GM21825 (cell line): ENCODE measurements at regions not wholly inside any gene's neighbourhood (a gene's known extent, or its start where the extent isn't known, plus 50 kb on each side); places are given as distances from the start of the nearest gene placed in this dataset.
"Not testable (repeated sequence)": the region's sequence is repeated elsewhere in the genome, so short reads cannot be mapped to it uniquely, and the experiment has no call there.

Source experiments
- ATAC-seq: cut with Tn5 transposase; IDR thresholded peaks from one replicate; pipeline ENCODE4 v1.9.1; 2021; ENCODE audit warnings: mild to moderate bottlenecking, moderate library complexity; ENCODE audit not compliant: unreplicated experiment

DNA sequence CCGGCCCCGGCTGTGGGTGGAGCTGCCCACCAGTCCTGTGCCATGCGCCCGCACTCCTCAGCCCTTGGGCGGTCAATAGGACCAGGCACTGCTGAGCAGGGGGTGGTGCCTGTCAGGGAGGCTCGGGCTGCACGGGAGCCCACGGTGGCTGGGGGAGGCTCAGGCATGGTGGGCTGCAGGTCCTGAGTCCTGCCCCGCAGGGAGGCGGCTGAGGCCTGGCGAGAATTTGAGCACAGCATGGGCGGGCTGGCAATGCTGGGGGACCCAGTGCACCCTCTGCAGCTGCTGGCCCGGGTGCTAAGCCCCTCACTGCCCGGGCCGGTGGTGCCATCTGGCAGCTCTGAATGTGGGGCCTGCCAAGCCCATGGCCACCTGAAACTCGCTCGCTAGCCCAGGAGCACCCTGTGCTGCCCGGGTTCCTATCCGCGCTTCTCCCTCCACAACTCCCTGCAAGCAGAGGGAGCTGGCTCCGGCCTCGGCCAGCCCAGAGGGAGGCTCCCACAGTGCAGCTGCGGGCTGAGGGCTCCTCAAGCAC lies 1371.1 kb downstream of the FSCB start:
- no peak for ATAC-seq

DNA sequence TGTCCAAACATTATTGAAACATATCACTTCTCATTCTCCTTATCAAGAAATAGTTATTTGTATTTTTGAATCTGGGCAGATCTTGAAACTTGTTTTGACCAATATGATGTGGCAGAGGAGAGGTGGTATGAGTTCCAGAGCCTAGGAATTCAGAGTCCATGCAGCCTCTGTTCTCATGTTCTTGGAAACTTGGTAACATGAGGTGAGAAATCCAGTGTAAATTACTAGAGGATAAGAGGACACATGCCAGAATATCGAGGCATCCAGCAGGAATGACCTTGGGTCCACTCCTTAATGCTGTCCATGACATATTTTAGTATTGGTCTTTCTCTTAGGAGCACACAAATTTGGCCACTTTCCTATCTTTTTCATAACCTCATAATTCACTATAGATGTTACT lies 1374.6 kb downstream of the FSCB start:
- no peak for ATAC-seq

DNA sequence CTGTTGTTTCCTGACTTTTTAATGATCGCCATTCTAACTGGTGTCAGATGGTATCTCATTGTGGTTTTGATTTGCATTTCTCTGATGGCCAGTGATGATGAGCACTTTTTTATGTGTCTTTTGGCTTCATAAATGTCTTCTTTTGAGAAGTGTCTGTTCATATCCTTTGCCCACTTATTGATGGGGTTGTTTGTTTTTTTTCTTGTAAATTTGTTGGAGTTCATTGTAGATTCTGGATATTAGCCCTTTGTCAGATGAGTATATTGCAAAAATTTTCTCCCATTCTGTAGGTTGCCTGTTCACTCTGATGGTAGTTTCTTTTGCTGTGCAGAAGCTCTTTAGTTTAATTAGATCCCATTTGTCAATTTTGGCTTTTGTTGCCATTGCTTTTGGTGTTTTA lies 1378.7 kb downstream of the FSCB start:
- not testable (repeated sequence) for ATAC-seq

DNA sequence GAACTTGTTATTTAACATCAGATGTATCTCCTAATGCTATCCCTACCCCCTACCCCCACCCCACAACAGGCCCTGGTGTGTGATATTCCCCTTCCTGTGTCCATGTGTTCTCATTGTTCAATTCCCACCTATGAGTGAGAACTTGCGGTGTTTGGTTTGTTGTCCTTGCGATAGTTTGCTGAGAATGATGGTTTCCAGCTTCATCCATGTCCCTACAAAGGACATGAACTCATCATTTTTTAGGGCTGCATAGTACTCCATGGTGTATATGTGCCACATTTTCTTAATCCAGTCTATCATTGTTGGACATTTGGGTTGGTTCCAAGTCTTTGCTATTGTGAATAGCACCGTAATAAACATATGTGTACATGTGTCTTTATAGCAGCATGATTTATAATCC lies 1379.2 kb downstream of the FSCB start:
- ATAC-seq, result not testable (repeated sequence)

DNA sequence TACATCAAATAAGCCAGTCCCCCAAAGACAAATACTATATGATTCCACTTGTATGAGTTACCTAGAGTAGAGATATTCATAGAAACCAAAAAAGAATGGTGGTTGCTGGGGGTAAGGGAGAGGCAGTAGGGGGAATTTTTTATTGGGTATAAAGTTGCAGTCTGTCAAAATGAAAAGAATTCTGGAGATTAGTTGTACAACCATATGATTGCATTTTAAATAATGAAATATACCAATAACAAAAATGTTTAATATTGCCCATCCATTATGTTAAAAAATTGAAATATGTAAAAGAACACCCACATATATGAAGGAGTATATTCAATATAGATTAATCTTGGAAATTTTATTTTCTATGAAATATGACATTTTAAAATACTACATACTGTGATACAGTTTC lies 1383.5 kb downstream of the FSCB start:
- no peak for ATAC-seq

DNA sequence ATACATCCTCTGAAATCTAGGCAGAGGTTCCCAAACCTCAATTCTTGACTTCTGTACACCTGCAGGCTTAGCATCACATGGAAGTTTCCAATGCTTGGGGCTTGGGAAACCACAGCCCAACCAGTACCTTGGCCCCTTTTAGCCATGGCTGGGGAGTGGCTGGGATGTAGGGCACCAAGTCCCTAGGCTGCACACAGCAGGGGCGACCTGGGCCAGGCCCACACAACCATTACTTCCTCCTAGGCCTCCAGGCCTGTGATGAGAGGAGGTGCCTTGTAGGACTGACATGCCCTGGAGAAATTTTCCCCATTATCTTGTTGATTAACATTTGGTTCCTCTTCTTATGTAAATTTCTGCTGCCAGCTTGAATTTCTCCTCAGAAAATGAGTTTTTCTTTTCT lies 1387.4 kb downstream of the FSCB start:
- no peak for ATAC-seq

DNA sequence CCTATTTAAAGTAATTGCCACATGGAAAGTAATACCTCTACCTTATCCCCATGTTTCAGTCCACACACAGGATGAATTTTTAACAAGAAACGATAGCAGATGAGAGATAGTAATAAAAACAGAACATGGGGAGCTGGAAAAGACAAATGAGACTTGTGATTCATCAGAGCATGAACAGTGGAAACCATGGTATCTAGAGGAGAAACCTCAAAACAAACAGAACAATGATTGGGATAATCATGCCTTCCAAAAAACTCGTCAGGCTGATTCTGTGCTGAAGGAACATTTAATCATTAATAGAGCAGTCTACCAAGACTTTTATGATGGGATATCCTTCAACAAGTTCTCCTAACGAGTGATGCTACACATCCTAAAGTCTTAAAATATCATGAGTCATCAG lies 1390.7 kb downstream of the FSCB start:
- ATAC-seq, result no peak

DNA sequence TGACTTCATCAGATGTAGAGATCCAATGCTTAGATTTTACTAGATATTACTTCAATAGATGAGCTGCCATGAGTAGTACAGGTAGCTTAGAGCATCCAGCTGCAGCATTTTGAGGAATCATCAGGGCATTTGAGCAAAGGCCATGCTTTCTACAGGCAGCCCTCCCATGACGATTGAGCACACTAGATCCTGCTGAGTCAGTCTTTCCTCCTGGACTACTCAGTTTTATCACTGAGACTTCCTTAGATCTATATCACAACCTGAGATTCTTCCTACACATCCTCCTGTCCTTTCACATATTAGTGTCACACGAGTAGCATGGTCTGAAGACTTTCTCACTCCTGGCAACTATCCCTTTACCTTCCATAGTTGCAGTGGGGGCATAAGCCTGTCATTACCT lies 1401.8 kb downstream of the FSCB start:
- no peak for ATAC-seq

DNA sequence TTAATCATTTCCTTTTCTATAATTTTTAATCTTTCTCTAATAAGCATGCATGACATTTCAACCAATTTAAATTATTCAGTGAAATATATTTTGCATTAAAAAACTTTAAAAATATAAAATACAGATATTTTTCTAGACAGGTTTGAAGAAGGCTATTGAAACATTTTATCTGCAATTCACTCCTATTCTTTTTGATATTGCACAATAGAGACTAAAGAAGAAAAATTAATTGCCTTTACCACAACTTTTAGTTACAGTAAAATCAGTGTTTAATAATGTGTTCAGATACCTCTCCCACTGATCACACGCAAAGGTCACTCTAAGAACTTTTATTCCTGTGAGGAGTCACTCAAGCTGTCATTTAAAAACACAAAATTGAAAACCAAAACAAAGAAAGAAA lies 1416.7 kb downstream of the FSCB start:
- no peak for ATAC-seq

DNA sequence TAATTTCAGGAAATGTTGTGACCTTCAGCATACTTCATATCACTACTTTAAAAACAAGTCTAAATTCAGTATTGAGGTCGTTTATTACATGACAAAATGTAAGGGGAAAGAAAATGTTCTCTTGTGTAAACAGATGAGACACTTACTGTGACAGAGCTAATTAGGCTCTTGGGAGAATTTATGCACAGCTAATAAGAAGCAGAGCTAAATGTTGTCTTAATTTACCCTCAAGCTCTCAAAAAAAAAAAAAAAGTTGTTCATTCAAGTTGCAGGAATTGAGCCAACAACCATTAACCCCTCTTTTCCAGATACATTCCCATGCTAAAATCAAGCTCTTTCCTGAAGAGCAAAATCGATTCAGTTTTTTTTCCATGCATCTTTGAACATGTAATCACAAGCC lies 1419.4 kb downstream of the FSCB start:
- ATAC-seq, result no peak

DNA sequence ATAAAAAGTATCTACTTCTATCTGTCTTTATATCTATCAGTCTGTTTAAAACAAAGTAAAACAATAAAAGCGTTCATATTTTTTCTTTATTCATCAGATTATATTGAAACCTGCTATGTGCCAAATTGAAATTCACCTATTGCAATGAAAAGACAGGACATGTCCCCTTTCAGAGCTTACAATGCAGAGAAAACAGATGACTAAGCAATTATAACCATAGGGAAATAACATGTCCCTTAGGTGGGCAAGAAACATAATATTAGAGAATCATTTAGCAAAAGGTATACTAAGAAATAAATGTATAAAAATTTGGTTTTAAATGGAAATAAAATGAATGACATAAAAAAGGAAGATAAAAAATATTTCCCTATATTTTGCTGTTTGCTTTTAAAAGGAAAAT lies 1421.3 kb downstream of the FSCB start:
- no peak for ATAC-seq

DNA sequence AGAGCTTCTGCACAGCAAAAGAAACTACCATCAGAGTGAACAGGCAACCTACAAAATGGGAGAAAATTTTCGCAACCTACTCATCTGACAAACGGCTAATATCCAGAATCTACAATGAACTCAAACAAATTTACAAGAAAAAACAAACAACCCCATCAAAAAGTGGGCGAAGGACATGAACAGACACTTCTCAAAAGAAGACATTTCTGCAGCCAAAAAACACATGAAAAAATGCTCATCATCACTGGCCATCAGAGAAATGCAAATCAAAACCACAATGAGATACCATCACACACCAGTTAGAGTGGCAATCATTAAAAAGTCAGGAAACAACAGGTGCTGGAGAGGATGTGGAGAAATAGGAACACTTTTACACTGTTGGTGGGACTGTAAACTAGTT lies 1439.7 kb downstream of the FSCB start:
- not testable (repeated sequence) for ATAC-seq

DNA sequence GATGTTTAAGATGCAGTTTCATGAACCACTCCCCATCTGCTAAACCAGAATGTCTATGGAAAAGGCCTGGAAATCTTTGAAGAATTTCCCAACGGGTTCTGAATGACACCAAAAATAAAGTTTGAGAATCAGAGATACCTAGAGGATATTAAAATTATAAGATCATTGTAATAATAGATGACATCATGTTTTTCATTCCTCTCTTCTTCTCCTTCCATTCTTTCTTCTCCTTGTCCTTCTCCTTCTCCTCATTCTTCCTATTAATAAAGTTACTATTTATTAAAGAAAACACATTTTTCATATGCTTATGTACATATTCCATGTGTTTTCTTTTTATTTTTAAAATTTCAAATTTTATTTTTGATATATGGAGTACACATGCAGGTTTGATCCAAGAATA lies 1449.4 kb downstream of the LRFN5 start:
- no peak for ATAC-seq

DNA sequence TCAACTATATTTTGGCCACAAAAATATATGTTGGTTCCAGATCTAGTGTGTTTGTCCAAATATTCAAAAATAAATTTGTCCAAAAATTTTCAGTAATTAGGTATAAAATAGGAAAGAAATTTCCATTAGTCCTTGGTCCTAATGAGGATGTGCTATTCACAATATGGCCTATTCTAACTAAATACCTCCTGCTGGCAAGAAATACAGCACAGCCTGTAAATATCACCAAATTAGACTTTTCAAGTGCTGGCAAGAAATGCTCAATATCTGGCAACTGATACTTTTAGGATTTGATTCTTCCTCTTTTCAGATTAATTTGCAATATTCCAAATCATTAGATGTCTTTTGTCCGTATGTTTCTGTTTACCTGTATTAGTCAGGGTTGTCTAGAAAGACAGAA lies 1446.2 kb downstream of the LRFN5 start:
- ATAC-seq, result no peak

DNA sequence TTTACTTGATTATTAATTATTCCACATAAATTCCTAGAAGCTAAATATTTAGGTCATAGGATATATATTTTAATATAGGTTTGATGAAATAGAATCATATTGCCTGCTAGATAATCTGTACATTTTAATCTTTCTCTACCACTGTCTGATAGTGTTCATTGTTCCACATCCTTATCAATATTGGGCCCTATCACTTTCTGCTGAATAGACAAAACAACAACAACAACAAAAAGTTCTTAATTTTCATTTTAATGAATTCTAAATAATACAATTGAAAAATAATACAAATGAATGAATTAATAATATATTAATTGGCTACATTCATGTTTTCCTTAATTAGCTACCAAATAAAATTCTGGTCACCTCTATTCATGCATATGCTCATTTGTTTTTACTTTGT lies 1437.2 kb downstream of the LRFN5 start:
- no peak for ATAC-seq

DNA sequence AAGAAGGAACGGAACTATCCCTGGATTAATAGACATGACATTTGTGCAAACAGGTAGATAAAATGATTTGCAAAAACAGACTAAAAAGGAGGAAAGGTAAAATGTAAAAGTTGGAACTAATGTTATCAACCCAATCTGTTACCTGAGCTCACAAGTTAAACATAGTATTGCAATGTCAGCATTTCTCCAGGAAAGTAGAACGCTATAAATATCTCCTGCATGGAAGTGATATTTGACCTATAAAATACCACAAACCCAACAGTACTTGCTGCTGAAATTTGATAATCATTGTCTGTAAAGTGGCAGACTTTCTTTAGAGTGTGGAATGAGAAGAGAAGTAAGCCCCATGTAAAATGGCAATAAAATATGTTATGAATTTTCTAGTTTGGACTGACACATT lies 1435.7 kb downstream of the LRFN5 start:
- no peak for ATAC-seq

DNA sequence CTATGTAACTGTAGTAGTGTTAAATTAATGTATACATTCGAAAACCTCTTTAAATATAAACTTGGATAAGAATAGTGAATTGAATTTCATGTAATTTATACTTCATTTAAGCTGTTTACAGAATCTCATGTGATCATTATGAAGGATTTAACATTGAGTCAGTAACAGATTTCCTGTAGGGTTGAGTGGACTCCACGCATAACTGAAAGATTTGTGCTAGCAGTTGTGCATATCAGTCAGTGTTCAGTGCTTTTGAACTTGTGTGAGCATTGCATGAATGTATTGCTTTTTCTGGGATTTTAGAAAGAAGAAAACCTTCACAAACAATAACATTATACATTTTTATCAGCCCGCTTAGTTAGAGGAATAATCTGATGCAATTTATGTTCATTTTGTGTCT lies 1435.3 kb downstream of the LRFN5 start:
- no peak for ATAC-seq

DNA sequence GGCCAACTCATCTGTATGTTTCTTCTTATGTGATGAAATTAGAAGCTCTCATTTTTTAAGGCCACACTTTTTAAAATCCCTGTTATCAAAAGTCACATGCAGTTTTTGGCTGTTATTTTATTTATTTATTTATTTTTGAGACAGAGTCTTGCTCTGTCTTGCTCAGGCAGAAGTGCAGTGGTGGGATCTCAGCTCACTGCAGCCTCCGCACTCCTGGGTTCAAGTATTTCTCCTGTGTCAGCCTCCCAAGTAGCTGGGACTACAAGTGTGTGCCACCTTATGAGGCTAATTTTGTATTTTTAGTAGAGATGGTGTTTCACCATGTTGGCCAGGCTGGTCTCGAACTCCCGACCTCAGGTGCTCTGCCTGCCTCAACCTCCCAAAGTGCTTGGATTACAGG lies 1434.5 kb downstream of the LRFN5 start:
- no peak for ATAC-seq

DNA sequence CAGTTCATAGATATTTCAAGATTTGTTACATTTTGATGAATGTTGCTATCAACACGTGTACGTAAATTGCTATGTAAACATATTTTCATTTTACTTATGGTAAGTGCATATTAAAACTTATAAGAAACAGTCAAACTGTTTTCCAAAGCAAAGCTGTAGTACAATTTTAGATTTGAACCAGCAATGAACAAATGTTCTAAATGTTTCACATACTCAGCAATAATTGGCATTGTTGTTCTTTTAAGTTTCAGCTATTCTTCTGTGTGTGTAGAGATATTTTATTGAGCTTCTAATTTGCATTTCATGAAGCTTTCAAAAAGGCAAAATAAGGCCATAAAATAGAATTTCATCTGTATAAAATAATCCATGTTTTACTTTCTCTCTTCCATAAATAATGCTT lies 1433.2 kb downstream of the LRFN5 start:
- ATAC-seq, result no peak

DNA sequence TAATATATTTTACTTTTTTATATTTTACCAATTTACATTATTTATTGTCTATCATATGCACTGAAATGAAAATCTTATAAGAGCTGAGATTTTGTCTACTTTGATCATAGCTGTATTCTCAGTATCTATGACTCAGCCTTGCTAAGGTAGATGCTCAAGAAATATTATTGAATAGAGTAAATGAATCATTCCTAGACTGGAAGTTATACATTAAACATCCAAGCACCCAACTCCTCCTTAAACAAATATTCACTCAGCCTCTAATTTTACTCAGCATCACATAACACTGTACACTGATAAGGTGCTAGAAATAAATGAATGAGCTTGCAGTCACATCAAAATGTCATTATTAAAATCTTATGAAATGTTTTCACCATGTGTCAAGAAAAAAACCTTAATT lies 1424.9 kb downstream of the LRFN5 start:
- no peak for ATAC-seq

DNA sequence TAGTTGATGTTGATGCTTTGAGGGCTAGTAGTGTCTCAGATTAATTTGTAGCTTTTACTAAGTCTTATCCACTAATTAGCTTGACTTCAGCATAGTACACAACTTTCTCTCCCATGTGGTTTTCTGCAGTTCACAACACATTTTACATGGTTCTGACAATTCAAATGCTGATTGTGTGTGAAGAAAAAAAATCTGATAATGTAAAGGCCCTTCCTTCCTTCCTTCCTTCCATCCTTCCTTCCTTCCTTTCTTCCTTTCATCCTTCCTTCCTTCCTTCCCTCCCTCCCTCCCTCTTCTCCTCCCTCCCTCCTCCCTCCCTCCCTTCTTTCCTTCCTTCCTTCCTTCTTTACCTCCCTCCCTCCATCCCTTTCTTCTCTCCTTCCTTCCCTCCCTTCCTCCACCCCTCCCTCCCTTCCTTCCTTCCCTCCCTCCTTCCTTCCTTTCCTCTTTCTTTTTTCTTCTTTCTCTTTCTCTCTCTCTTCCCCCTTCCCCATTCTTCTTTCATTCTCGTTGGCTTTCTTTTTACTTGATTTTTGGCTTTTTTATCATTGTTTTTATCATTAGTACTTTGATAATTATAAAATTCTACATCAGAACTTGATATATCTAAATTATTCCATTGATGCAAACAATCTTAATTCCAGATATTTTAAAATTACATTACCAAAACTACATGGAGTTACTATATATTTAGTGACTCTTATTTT lies 1415.6 kb downstream of the LRFN5 start:
- ATAC-seq, result no peak

DNA sequence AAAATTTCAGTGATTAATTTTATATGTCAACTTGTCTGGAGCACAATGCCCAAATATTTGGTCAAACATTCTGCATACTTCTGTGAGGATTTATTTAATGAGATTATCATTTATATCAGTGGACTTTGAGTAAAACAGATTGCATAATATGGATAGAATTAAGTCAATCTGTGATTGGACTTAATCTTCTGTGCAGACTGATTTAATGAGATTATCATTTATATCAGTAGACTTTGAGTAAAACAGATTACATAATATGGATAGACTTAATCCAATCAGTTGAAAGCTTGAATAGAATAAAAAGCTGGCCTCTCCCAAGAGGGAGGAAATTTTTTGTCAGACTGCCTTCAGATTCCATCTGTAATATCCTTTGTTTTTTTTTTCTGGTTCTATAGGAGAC lies 1413.2 kb downstream of the LRFN5 start:
- no peak for ATAC-seq

DNA sequence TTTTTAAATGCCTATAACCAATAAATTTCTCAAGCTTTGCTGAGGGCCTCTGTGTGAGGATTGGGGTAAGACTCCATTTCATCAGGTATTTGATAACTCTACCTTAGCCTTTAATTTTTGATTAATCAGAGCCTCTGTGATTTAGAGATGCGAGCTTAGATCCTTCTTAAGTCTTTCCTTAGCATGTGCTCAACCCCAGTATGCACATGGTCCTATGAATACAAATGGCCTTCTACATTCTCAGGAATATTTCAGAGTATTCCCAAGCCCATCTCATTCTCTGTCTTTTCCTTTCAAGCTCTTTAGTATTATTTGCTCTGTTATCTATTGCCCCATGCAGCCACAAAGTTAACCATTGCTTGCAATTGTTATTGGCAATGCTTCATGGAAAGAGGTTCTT lies 1407.7 kb downstream of the LRFN5 start:
- no peak for ATAC-seq
